GM21528 (cell line): ENCODE measurements at regions not wholly inside any gene's neighbourhood (a gene's known extent, or its start where the extent isn't known, plus 50 kb on each side); places are given as distances from the start of the nearest gene placed in this dataset.
A peak's percentile ranks its signal among the peaks of the same experiment; 100 is the strongest.
"Not testable (repeated sequence)": the region's sequence is repeated elsewhere in the genome, so short reads cannot be mapped to it uniquely, and the experiment has no call there.

Experiments used
- ATAC-seq: cut with Tn5 transposase; IDR thresholded peaks from one replicate; pipeline ENCODE4 v1.9.1; 2021; ENCODE audit warnings: mild to moderate bottlenecking, moderate library complexity; ENCODE audit not compliant: unreplicated experiment, low FRiP score

- no peak for ATAC-seq
These were observed 185.0 kb upstream of the HS6ST1 start for GRCh38 chr2:128503399-128504245.

- no peak for ATAC-seq
These were observed 185.8 kb upstream of the HS6ST1 start for GRCh38 chr2:128504246-128505149.

- ATAC-seq: no peak
These were observed 186.5 kb upstream of the HS6ST1 start for GRCh38 chr2:128505150-128505490.

DNA sequence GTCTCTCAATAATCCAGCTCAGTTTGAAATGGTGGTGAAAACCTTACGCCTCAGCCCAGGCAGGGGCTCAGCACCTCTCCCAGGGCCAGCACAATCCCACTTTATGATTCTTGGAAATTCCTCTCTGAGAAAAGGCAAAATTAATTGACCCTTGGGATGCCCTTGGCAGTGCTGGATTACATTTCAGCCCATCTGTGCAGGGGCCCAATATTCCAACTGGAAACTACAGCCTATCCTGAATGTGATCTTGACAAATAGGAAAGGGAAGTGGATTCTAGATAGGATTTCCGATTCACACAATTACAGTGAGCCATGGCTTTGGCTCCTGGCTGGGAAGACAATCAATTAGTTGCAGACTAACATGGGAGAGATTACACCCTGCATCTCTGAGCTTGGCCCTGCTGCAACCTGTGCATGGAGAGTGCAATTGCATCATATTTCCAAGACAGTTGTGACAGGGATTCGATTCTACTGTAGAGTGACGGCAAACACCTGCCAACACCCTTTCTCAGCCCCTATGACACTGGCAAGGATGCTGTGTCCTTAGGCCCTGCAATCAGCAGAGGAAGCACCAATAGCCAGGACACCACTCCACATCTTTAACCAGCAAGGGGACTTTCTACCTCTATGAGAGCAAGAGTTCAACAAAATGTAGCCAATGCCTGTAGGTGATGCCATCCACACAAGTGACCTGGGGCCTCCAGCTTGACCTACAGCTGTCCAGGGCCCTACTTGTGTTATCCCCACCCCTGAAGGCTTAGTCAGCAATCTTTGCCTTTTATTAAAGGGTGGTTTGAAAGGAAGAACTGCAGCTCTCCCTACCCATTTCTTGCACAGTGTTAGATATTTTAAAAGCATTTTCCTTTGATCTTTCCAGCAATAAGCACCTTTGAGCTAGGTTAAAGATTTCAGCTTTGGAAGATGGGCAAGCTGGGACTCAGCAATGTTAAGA is 187.2 kb upstream of the HS6ST1 start:
- ATAC-seq: no peak

DNA sequence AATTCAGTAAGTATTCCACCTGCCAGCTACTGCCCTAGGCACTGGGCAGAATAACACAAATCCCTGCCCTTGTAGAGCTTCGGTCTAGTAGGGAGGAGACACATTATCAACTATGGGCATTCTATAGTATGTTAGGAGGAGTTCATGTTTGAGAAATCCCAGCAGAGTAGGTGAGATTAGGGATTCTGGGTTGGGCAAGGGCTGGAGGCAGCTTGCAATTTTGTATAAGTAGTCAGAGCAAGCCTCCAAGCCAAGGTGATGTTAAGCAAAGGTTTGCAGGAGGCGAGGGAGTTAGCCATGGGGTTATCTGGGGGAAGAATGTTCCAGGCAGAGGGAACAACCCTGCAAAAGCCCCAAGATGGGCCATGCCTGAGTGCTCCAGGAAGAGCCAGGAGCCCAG is 187.9 kb upstream of the HS6ST1 start:
- ATAC-seq: no peak

DNA sequence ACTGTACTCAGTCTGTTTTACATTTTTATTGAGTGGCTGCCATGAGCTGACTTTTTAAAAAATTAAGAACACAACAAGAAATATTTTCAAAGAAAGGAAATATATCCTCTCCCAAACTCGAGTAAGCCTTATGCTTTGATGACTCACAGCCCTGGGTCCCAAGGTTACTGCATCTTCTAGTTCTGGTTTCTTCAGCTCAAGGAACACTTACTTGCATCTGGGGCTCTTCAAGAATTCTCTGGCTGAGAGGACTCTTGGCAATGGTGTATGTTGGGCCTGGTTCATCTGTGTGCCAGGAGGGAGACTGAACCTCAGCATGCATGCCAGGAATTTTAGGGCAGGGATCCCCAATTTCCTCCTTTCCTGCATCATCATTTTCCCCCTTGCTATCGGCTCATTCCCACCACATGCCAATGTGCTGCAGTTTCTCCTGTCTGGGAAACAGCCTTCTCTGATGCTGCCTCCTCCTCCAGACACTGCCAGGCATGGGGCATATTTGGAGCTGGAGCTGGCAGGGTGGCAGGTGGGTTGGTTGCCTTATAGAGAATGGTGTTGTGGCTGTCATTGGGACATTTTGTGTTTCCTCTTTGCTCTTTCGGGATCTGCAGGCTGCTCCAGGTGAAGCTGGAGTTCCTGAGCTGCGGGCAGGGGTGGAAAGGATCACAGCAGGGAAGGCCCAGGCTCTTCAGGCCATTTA is 192.2 kb upstream of the HS6ST1 start:
- ATAC-seq: no peak

GRCh38 chr2:128511731-128512378 is 193.2 kb upstream of the HS6ST1 start:
- ATAC-seq: no peak

DNA sequence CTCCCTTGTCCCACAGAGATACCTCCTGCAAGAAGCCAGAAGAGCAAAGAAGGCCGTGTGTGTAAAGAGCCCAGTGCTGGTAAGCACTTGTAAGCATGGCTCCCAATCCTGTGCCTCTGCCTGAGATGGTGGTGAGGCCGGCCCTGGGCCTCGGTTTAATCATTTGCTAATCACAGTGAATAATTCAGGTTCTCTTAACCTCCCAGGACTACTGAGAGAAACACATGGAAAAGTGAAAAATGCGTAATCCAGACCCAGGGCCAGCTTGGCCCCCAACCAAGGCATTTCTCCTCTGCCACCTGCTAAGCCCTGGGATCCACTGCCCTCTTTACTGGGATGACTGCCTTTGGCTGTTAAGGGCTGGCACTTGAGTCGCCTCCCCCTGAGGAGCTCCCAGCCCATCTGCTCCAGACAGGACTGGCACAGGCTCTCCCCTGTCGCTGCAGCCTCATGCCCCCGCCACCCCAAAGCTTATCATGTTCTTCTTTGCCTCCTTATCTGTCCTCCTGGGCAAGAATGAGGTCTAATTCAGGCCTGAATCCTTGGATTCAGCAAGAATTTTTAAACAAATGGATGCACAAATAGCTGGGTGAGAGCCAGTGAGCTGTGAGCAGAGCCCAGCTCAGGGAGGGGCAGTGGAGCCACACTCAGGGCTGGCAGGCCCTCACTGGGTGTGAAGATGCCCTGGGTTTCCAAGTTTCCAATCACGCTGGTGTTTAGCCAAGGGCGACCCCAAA is 193.9 kb upstream of the HS6ST1 start:
- ATAC-seq: no peak

DNA sequence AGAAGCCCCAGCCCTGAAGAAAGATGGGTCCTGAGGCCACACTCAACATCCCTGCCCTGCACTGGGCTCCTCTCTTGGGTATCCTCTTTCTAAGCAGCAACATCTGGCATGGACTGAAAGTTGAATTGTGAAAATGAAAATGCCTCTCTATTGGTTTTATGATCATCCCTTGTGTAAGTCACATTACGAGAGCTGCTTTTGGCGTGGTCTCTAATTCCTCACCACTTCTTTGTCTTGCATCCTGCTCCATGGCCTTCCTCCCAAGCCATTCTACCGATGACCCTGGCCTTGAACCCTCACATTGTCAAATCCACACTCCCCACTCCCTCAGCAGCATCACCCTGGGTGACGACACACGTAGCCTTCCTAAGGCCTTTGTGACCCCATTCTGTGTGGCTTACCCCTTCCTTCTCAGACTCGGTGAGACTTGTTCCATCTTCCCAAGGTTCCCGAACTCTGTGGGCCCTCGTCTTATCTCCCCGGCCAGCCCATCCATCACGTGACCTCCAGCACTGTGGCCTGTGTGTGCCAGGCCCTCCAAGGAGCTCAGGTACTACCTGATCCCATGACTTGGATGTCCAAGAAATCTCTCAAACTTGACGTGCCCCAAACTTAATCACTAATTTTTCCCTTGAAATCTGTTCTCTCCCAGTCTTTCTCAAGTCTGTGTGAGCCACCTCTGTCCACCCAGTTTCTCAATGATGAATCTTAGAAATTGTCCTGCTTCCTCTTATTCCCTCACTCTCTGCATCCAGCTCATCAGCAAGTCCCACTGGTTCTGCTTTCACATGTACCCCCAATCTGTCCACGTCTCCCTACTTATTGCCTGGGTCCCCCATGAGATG is 194.7 kb upstream of the HS6ST1 start:
- ATAC-seq: no peak

DNA sequence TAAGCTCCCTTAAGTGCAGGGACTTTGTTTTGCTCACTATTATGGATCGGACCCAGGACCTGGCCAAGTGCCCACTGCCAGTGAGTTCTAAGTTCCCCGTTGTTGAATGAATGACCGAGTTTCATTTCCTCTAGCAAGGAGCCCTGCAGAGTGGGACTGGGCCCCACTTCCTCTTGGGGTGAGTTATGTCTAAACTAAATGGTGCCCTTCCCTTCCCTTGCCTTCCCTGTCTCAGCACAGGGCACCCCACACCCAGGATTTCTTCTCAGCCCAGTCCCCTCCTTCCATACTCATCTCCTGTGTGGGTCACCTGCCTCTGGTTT is 195.3 kb upstream of the HS6ST1 start:
- ATAC-seq: no peak

DNA sequence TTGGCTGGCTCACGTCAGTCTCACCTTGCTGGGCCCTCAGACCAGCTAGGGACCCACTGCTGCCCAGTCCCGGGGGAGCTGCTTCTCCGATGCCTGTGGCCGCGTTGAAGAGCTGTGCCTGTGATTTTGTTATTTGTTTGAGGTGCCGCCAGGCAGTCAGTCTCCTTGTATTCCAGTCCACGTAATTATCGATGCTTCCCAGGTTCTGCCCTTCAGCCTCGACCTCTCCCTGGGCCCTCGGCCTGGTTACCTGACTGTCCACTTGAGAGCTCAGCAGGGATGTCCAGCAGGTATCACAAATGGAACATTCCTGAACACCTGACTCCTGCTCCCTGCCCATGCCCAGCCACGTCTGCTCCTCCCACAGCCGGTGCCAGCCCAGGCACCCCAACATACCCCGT is 195.9 kb upstream of the HS6ST1 start:
- ATAC-seq: no peak

- ATAC-seq: no peak
These were observed 198.3 kb upstream of the HS6ST1 start for GRCh38 chr2:128516938-128517337.

GRCh38 chr2:128519028-128519427 is 200.4 kb upstream of the HS6ST1 start:
- ATAC-seq: not testable (repeated sequence)

DNA sequence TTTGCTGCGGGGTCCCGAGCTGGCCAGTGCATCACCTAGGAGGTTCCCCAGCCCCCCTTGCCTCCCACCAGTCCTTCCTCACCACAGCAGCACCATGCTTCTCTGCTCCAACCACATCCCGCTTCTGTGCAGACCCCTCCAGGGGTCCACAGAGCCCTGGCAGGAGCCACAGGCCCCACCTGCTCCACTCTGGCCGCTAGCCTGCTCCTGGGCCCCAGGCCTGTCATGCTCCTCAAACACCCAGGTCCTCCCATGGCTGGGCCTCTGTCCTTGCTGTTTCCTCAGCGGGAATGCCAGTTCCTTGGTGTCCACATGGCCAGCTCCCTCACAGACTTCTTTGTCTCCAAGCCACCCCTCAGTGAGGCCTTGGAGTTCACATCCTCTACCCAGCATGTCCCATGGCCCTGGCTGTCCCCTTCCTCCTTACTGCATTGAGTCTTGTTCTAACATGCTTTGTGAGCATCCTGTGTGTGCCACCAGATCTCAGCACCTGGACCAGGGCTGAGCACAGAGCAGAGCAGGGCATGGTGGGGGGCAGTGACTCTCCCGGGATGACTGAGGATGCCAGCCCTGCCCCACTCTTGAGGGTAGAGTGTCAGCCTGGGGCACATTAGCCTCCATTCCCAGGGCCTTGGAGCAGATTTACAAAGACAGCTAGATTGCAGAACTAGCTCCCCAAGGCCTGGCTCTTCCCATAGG is 201.0 kb upstream of the HS6ST1 start:
- ATAC-seq: no peak

DNA sequence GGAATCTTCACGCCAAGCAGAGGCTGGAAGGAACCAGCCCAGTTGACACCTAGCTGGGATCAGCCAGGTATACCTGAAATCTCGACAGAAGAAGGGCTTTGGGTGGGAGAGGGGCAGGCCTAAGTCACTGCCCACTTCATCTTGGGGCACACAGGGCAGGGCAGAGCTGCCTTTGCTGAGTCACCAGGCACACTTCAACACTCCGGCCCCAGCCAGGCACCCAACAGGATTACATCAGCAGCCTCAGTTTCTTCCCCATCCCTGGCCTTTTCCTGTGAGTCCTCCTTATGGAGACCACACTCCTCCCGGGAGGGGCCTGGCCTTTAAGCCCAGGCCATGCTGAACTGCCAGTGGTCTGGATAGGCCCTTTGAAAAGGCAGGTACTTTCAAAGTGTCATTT is 201.7 kb upstream of the HS6ST1 start:
- peak; percentile 17 for ATAC-seq

- peak; percentile 80 for ATAC-seq
These were observed 202.1 kb upstream of the HS6ST1 start for GRCh38 chr2:128520791-128521190.

GRCh38 chr2:128521482-128521881 is 202.8 kb upstream of the HS6ST1 start:
- ATAC-seq: no peak
